AG09309 (cell line): ENCODE measurements at regions not wholly inside any gene's neighbourhood (a gene's known extent, or its start where the extent isn't known, plus 50 kb on each side); places are given as distances from the start of the nearest gene placed in this dataset.

ENCODE experiments used
- DNase-seq: peaks from one replicate; pipeline ENCODE4 v3.0.0-alpha.2; 2010; ENCODE audit warnings: low read depth
- H3K4me3 ChIP-seq: 2 replicates; pipeline ENCODE4 v1.5.1; 2011; ENCODE audit warnings: mild to moderate bottlenecking, low read depth, low read length, moderate library complexity; ENCODE audit not compliant: control insufficient read depth
- CTCF ChIP-seq: IDR thresholded peaks from 2 replicates; pipeline ENCODE4 v1.5.1; 2011; ENCODE audit warnings: mild to moderate bottlenecking, low read depth, low read length, inconsistent platforms; ENCODE audit not compliant: insufficient read depth, control insufficient read depth; ENCODE audit errors: missing control alignments

GRCh38 chr1:68800182-68800581 lies 303.3 kb upstream of the DEPDC1 start:
- no peak overlapping the region for H3K4me3 ChIP-seq
- no peak for DNase-seq
- TF ChIP-seq CTCF, result no peak

- no peak overlapping the region for H3K4me3 ChIP-seq
- DNase-seq, result no peak
- TF ChIP-seq CTCF, result no peak
These were observed 304.6 kb upstream of the DEPDC1 start for GRCh38 chr1:68801440-68801839.

- DNase-seq, result no peak
- no peak overlapping the region for H3K4me3 ChIP-seq
These were observed 308.3 kb upstream of the DEPDC1 start for GRCh38 chr1:68805097-68805641.

GRCh38 chr1:68808351-68808750 lies 311.5 kb upstream of the DEPDC1 start:
- no peak for TF ChIP-seq CTCF
- DNase-seq, result no peak
- no peak overlapping the region for H3K4me3 ChIP-seq

More at GRCh38 chr1:68805097-68805641, 308.3 kb upstream of the DEPDC1 start:
- TF ChIP-seq CTCF, result no peak

GRCh38 chr1:68811806-68812205 lies 314.9 kb upstream of the DEPDC1 start:
- TF ChIP-seq CTCF, result no peak

GRCh38 chr1:68812333-68812732 lies 315.5 kb upstream of the DEPDC1 start:
- TF ChIP-seq CTCF, result no peak
- no peak for DNase-seq
- H3K4me3 ChIP-seq, result no peak overlapping the region

More at GRCh38 chr1:68811806-68812205, 314.9 kb upstream of the DEPDC1 start:
- no peak overlapping the region for H3K4me3 ChIP-seq
- DNase-seq, result no peak

- no peak overlapping the region for H3K4me3 ChIP-seq
- TF ChIP-seq CTCF, result no peak
- DNase-seq, result no peak
These were observed 317.2 kb upstream of the DEPDC1 start for GRCh38 chr1:68814067-68814466.
